ENCODE measurements at regions not wholly inside any gene's neighbourhood (a gene's known extent, or its start where the extent isn't known, plus 50 kb on each side); places are given as distances from the start of the nearest gene placed in this dataset.

DNA sequence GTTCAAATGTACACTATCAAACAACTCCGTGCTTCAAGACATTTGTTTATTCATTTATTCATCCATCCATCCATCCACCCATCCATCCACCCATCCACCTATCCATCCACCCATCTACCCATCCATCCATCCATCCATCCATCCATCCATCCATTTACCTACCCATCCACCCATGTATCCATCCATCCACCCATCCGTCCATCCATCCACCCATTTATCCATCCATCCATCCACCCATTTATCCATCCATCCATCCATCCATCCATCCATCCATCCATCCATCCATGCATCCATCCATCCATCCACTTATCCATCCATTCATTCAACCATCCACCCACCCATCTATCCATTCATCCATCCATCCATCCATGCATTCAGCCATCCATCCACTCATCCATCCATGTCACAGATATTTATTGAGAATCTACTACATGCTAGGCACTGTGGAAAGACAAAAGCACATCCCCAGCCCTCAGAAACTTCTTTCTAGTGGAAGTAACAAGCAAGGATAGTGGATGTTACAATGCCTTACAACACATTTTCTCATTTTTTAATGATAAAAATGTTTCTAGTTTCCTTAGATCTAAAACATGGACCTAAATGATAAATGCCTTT, 237.6 kb downstream of the ZNF536 start:
- H3K56ac ChIP-seq (replicated peaks; ENCODE audit: insufficient read length, low read depth, low read length): peak overlapping the region; percentile 81
- H3K4me2 ChIP-seq (ENCODE audit: insufficient read depth in 1 of 2, low read depth in 2 of 2, low read length in 2 of 2): no peak overlapping the region
- no peak overlapping the region for H4K5ac ChIP-seq (ENCODE audit: insufficient read length, low read depth, low read length)
- no peaks in the 10 kb centered on the region for H3K79me1 ChIP-seq (ENCODE audit: low read depth, low read length)
- H2BK20ac ChIP-seq (ENCODE audit: low read length): no peak overlapping the region
- no peaks in the 10 kb centered on the region for H4K20me1 ChIP-seq (replicated peaks in 1 of 2; ENCODE audit: control insufficient read depth in 1 of 2, insufficient read depth in 2 of 2, low read length in 2 of 2)
- H2BK12ac ChIP-seq (ENCODE audit: low read depth, low read length): no peak overlapping the region
- H4K91ac ChIP-seq (replicated peaks; ENCODE audit: insufficient read length, low read length): no peak overlapping the region
- FAIRE-seq (no peak), DNase-seq (ENCODE audit: low read depth in 1 of 2, low spot score in 2 of 2) (no peak)
- H2BK5ac ChIP-seq (ENCODE audit: low read depth, low read length): no peak overlapping the region
- peaks cover 5% of the 10 kb centered on the region; the same call in 1 of the 2 replicates for H3K23me2 ChIP-seq (ENCODE audit: low read depth, low read length)
- no peak overlapping the region for H3K14ac ChIP-seq (ENCODE audit: insufficient read length)
- POLR2A ChIA-PET (ENCODE audit: partially characterized antibody): no interaction called here
- no peaks in the 10 kb centered on the region for H3K79me2 ChIP-seq (ENCODE audit: control insufficient read depth in 1 of 2, insufficient read depth in 2 of 2, low read length in 2 of 2)
- H4K8ac ChIP-seq (ENCODE audit: extremely low read depth, insufficient read depth, low read length): no peak overlapping the region
- no peak overlapping the region for H3K18ac ChIP-seq (ENCODE audit: extremely low read depth, low read length)
- no peaks in the 10 kb centered on the region for H3K9me3 ChIP-seq (ENCODE audit: insufficient read depth in 2 of 2, low read depth in 1 of 2, low read length in 1 of 2)
- H3K9ac ChIP-seq (replicated peaks in 1 of 4; ENCODE audit: extremely low read depth in 1 of 4, low read depth in 3 of 4, low read length in 3 of 4): no peak overlapping the region
- CTCF ChIA-PET (ENCODE audit: partially characterized antibody): interaction anchor here (1.2 kb wide), 1 partner anchor 111 kb away, joined by 3 read pairs; no protein-coding TSS in a partner anchor
- no peak overlapping the region for H2AFZ ChIP-seq (ENCODE audit: low read length)
- no peak overlapping the region for H3K27ac ChIP-seq (ENCODE audit: low read depth, low read length)
- no peak overlapping the region for H2BK120ac ChIP-seq (replicated peaks; ENCODE audit: low read depth, low read length)
- H3K4me1 ChIP-seq (replicated peaks in 1 of 4; ENCODE audit: control insufficient read depth in 3 of 4, insufficient read depth in 4 of 4, low read length in 3 of 4): no peaks in the 10 kb centered on the region
- H2BK15ac ChIP-seq (ENCODE audit: low read length): no peak overlapping the region
- H3K4me3 ChIP-seq (ENCODE audit: extremely low read depth in 1 of 4, insufficient read depth in 2 of 4, low read depth in 3 of 4, low read length in 4 of 4): no peak overlapping the region
- no peak overlapping the region for H2AK5ac ChIP-seq (ENCODE audit: low read depth, low read length)
- H3K27me3 ChIP-seq (replicated peaks in 1 of 4; ENCODE audit: control insufficient read depth in 3 of 4, extremely low read depth in 1 of 4, insufficient read depth in 3 of 4, low read length in 3 of 4): no peaks in the 10 kb centered on the region
- WGBS, 2 experiments (ENCODE audit: extremely low coverage in 1 of 2, insufficient coverage in 1 of 2, insufficient read length in 1 of 2, insufficient replicate concordance in 2 of 2, low coverage in 1 of 2, low lambda C conversion rate in 2 of 2, missing lambda C conversion rate in 1 of 2): 85% methylated on average over 2 of the region's 2 CpGs; no CpG with 5 or more reads in 1 of the 2 experiments
- no peaks in the 10 kb centered on the region for H3K36me3 ChIP-seq (ENCODE audit: control insufficient read depth in 2 of 4, insufficient read depth in 4 of 4, low read length in 3 of 4)
- H3K4ac ChIP-seq (replicated peaks; ENCODE audit: insufficient read length, low read depth, low read length): no peak overlapping the region
- H3K23ac ChIP-seq (ENCODE audit: insufficient read length): no peak overlapping the region
- TF ChIP-seq TBP (IDR thresholded peaks at IDR 0.05; ENCODE audit: low read depth, low read length): no peak
- no peak for TF ChIP-seq SRF (IDR thresholded peaks at IDR 0.05; ENCODE audit: low read depth, low read length)
- no peak for TF ChIP-seq KDM4A (IDR thresholded peaks at IDR 0.05; ENCODE audit: low read depth, low read length, severe bottlenecking)
- no peak for TF ChIP-seq CTBP2 (IDR thresholded peaks at IDR 0.05; ENCODE audit: borderline replicate concordance, insufficient read depth, insufficient read length, low read length)
- TF ChIP-seq TAF7 (optimal IDR thresholded peaks at IDR 0.05; ENCODE audit: borderline replicate concordance, low read depth, low read length): no peak
- TF ChIP-seq BACH1 (IDR thresholded peaks at IDR 0.05; ENCODE audit: low read length): no peak
- no peak for TF ChIP-seq POLR2AphosphoS5 (IDR thresholded peaks at IDR 0.05; ENCODE audit: low read depth, low read length)
- no peak for TF ChIP-seq JUND (IDR thresholded peaks at IDR 0.05; ENCODE audit: low read length)
- TF ChIP-seq CHD1 (IDR thresholded peaks at IDR 0.05; ENCODE audit: low read depth, low read length): no peak
- no peak for TF ChIP-seq HDAC6 (IDR thresholded peaks at IDR 0.05; ENCODE audit: low read depth, low read length)
- no peak for TF ChIP-seq RXRA (IDR thresholded peaks at IDR 0.05; ENCODE audit: insufficient read depth, low read depth, low read length)
